NCI-H510A treated with DMSO at 0.1 percent for 48 hours (cell line): ENCODE measurements at regions not wholly inside any gene's neighbourhood (a gene's known extent, or its start where the extent isn't known, plus 50 kb on each side); places are given as distances from the start of the nearest gene placed in this dataset.

ENCODE experiments used
- DNase-seq: peaks from one replicate; lab custom pipeline; 2025; lab: John Stamatoyannopoulos, UW

DNA sequence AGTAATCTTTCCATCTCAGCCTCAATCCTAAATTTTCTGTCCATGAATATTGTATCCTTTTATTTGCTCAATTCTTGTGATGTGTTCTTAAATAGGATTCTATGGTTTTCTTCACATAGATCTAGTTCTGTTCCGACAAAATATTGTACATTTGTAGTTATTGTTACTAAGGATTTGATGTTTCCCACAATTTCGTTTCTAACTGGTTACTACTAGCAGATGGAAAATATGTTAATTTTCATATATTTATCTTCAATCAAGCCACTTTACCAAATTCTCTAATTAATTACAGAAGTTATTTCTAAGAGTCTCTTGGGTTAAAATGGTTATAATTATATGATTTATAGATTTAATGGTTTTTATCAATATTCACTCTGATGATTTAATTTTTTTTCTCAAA, 60.3 kb downstream of the SEC61B start:
- DNase-seq, result no peak

DNA sequence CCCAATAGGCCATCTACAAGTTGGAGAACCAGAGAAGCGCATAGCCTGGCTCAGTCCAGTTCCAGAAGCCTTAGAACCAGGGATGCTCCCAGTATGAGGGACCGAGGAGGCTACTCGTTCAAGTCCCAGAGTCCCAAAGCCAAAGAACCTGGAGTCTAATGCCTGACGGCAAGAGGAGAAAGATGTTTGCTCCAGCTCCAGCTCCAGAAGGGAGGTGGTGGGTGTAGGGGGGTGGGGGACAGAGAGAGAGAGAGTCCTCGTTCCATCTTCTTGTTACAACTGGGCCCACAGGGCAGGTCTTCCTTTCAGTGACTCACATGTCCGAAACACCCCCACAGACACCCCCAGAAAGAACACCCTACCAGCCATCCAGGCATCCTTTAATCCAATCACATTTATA, 63.9 kb downstream of the SEC61B start:
- DNase-seq, result no peak

DNA sequence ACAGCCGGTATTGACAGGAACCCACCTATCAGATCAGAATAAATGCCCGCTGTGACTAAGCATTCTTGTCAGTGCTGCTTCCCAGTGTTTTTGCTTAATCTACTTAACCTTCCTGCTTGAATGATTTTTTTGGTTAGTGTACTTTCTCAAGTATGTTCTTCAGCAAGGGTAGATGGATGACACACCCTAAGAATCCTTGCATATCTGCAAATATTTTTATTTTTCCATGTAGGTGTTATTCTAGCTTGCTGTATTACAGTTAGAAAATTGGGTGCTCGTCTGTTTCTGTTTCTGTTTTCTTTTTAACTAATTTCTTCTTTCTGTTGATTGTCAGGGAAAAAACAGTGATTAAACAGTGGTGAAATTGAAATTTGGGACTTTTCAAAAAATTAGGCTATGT, 64.5 kb downstream of the SEC61B start:
- no peak for DNase-seq

DNA sequence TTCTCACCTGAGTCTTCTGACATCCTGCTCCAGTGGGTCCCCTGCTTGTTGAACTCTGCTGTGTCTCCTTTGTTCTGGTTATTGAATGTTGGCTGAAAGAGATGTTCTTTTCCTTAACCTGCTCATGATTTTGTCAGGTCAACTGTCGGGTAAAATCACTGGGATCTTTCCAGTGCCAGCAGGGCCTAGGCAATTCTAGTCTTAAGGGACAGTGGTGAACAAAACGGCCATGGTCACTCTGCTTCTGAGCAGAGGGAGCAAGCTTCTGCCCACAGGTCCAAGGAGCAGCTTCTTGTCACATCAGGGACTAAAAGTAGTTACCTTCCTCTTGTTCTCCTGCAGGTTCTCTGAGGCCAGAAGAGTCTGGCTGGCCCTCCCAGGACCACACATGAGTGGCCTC, 65.6 kb downstream of the SEC61B start:
- DNase-seq, result no peak

DNA sequence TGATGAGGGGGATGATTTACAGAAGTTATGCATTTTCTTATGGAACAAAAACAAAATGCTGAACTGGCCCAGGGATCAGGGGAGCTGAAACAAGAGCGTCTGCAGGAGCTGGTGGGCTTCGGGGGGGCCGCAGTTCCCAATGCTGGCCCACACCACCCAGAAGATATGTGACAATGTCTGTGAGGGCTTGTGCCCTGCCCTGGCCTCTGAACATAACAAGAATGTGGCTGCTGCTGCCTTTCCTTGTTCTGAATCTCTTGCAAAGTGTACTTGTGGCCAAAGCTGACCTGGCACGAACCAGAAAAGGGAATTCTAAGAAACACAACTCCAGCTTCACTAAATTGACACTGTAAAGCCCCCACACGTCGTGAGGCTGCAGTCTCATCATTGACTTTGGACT, 66.7 kb downstream of the SEC61B start:
- no peak for DNase-seq

DNA sequence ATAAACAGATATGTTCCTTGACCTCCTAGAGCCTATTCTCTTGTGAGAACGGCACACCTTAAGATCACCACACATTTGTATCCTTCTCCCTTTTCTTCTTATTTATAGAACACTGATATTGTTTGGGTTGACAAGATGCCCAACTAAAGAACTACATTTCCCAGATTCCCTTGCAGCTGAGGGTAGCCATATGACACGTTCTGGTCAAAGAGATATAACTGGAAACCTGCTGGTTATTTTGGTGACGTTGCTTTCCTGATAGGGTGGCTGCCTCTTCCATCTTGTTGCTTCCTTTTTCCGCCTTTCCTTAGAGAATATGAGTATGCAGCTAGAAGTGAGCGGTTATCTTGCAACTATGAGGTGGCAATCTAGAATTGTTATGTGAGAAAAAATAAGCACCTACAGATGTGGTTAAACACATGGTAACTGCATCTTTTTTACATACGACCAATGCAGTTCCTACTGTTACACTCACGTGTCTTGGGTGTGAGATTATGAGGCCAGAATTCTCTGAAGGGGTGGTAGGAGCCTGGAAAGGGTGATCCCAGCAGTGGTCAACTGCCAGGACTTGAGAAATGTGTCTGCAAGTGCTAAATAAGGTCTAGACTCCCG, 72.9 kb downstream of the SEC61B start:
- no peak for DNase-seq

DNA sequence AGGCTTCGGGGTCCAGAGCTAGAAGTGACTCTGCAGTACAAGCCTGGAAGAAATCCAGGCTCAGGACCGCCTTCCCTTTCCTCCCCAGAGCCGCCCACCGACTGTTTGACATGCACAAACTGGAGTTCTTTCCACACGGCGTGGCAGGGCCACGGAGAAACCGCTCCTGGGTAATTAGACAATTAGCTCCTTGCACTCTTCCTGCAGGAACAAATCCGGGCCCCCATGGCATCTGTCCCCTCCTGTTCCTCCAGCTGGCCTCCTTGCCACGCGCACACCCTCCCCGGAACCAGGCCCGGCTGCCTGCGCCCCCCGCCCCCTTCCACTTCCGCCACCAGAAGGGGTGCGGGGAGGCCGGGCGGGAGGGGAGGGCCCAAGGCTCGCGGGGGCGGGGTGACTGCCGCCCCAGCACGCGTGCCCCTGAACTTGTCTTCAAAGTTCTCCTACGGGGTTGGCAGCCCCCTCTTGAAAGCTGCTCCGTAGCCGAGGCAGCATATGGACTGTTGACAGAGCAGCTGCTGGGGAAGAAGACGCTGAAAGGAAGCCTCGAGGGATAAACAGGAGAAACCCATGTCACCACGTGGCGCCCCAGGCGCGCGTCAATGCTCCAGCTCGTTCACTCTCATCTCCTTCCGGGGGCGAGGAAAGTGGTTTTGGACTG, 74.3 kb downstream of the SEC61B start:
- DNase-seq, result no peak

DNA sequence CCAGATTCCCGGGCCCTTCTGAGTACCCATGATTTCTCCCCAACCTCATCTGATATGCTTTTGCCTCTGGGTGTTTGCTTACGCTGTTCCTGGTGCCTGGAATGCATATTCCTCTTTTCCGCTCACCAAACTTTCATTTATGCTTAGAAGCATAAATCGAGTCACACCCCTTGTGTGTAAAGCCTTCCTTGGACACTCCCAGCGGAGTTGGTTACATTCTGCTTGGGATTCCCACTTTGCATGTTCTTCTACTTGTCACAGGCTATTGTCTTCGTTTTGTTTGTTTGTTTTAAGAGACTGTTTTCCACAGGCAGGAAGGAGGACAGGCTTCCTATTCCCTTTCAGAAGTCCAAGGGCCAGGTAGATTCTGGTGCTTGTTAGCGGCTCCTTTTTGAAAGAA, 76.5 kb downstream of the SEC61B start:
- no peak for DNase-seq

DNA sequence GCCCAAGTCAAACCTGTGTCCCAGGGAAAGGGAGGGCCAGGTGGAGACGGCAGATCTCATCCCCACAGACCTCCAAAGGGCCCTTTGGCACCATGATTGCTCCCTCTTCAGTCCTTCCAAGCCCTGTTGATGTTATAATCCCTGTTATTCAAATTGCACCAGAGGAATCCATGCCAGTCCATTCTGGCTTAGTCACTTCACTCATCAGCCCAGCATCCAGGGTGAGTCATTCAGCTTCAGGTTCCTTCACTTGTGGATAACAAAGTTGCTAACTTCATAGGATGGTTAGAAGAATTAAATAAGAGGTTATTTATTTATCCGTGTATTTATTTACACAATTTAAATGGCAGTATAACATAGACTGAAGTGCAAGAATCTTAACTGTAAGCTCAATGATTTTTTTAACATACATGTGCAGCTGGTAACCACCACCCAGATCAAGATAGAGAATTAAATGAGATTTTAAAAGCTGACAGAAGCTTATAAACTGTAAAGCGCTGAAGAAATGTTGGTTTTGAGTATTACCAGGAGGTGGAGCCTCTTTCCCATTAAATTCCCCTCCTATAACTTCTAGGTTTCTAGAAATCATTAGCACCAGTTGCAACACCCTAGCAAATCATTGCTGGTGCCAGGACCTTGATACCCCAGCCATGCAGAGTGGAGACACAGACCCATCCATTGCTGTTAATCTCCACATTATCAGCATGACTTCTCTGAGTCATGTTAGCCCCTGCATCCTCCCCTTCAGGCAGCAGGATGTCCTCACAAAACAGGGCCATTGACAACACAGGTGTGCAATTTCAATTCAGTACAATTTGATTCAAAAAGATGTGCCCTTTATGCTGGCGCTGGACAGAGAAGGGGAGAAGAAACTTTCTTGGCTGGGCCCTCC, 77.4 kb downstream of the SEC61B start:
- peak; percentile 9 for DNase-seq

DNA sequence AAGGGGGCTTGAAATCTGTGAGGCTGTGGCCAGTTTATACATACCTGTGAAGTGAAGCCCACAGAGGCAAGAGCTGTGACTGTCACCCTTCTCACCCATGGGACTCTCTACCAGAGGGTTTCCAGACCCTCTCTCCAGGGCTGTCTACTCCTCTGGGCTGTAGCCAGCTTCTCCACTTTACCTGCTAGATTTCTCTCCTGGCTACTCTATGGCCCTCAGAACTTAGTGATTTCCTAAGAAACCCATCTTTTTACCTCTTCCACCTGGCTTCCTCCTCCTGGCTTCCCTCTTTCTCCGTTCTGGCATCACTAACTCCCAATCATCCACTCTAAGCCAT, 78.0 kb downstream of the SEC61B start:
- DNase-seq, result no peak

DNA sequence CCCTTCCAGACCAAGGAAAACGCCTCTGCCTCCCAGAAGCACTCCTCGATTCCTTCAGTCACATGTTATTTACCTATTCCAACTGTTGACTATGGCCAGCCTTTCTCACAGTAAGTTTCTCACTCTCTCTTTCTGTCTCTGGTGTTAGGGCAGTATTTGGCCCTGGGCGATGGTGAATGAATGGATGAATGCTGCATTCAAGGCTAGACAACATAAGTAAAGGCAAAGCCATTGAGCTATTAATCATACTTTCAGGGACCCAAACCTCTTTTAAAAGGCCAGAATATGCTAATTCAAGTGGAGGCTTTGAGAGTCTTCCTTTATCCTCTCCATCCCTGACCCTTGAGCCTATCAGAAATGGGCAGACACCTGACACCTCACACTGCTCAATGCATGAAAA, 78.5 kb downstream of the SEC61B start:
- DNase-seq, result no peak

DNA sequence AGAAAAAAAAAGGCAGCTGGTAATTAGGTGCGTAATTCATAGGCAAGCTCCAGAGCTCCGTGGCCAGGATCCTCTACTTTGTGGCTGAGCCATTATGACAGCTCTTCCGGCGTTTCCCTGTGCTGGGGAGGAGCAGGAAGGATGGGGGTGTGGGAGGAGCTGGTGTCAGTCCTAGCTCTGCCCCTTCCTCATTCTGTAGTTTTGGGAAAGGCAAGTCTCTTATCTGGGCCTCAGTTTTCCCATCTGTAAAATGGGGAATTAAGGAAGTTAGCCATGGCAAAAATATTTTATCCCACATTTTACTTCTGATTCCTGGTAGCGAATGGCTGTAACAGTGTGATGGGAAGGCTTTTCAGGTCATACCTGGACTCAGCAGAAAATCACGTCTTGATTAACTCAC, 81.1 kb downstream of the SEC61B start:
- DNase-seq, result no peak

DNA sequence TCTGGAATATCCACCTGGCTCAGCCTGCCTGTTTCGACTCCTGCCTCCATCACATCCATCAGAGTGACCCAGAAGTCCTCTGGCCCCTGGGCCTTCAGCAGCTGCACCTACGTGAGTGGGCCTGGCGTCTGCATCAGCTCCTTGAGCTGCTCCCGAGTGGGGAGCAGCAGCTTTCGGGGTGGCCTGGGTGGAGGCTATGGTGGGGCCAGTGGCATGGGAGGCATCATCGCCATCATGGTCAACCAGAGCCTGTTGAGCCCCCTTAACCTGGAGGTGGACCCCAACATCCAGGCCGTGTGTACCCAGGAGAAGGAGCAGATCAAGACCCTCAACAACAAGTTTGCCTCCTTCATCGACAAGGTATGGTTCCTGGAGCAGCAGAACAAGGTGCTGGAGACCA, 83.0 kb downstream of the SEC61B start:
- DNase-seq, result no peak

DNA sequence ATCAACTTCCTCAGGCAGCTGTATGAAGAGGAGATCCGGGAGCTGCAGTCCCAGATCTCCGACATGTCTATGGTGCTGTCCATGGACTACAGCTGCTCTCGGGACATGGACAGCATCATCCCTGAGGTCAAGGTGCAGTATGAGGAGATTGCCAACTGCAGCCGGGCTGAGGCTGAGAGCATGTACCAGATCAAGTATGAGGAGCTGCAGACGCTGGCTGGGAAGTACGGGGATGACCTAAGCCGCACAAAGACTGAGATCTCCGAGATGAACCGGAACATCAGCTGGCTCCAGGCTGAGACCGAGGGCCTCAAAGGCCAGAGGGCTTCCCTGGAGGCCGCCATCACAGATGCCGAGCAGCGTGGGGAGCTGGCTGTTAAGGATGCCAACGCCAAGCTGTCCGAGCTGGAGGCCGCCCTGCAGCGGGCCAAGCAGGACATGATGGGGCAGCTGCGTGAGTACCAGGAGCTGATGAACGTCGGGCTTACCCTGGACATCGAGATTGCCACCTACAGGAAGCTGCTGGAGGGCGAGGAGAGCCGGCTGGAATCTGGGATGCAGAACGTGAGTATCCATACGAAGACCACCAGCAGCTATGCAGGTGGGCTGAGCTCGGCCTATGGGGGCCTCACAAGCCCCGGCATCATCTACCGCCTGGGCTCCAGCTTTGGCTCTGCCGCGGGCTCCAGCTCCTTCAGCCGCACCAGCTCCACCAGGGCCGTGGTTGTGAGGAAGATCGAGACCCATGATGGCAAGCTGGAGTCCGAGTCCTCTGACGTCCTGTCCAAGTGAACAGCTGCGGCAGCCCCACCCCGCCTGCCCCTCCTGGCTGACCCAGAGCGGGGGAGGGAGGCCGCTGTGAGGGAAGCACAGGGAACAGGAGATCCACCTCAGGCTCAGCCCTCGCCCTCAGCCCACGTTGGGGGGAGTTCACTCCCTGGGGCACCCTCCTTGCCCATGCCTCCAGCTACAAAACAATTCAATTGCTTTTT, 84.0 kb downstream of the SEC61B start:
- DNase-seq, result no peak

DNA sequence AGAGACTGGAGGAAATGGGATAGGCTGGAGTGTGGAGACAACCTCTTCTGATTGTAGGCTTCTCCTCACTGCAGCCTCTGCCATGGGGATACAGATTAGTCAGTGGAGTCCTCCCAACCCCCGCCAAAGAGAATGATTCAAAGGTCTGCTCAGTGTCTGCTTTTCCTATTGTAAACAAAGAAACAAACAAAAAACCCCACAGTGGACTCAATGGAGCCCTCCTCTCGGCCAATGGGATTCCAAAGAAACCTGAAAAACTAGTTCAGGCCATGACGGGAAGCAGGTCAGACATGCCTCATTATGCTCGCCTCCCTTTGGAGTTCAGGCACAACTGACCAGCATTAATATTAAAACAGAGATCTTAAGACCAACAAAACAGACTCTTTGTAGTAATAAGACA, 85.8 kb downstream of the SEC61B start:
- peak; percentile 48 for DNase-seq

DNA sequence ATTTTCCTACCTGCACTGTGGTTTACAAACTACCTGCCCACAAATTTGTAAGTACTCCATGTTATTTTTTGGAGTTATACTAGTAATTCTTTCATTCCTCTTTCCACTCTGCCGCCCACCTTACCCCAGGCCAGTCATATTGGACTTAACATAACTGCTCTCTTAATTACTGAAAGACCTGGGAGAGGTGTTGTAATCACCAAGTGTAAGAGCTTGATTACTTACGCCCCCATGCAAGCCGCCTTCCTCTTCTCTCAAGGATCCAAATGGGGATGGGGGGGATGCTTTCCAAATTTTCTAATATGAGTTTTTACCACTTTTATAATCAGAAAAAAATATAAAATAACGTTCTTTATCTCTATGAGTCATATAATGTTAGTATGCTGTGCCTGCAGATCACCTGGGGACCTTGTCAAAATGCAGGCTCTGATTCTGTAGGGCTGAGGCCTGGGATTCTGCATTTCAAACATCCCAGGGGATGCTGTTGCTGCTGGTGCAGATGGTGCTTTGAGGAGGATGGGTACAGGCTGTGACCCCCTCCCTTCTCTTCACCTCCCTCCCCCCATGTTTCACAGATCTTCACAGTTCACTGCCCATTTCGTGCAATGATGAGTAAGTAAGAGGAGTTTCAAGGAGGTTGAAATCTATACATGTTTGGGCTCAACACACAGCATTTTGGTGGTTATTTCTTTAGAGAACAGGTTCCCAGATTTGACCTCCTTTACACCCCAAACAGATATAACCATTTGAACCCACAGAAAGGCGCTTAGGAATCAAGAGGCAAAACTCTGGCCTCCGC, 87.3 kb downstream of the SEC61B start:
- no peak for DNase-seq

DNA sequence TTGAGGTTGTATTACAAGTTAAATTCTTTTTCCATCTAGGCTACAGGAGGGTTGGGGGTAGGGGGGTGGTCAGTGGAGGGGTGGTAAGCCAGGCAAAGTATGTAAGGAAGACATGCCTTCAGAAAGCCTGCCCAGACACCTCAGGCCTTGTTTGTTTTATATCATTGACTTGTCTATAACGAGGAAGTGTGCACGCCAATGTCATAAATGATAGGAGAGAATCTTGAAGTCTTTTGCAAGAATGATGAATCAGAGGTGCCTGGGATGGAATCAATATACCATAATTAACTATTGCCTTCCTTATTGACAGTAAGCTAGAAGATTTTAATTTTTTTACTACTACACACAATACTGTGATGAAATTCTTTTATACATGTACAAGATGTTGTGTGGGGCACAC, 90.7 kb downstream of the SEC61B start:
- DNase-seq, result no peak

DNA sequence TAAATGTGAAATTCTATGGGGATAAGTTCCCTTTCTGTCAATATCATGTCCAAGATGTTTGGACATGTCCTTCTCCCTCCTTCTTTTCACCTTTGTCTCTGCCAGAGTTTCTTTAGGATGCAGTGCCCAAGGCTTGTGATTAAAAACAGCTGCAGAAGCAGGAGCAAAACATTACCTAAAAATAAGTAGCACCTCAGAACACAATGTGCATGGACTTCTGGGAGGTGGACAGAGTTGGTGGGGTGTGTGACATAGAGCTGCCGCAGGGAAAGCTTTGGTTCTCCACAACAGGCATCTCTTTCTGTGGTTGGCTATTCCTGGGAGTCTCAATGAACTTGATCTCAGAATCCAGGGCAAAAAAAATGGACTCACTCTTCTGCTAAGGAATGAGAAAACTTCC, 97.0 kb downstream of the SEC61B start:
- DNase-seq, result no peak

DNA sequence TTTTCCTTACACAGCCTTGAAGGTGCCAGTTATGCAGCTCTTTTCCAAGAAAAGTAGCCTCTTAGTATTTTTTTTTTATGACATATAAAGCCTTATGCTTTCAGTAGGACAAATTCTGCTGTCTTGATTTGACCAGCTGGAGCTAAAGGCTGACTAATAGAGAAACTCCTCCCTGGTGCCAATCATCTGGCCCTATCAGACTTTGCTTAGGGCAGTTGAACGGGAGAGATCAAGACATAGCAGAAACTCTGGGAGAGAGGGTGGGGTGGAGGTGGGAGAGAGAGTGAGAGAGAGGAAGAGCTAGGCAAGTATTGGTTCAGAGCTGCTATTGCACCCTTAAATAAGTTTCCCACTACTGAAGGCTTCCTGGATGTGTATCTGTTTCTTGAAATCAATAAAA, 100.2 kb downstream of the SEC61B start:
- DNase-seq, result no peak

DNA sequence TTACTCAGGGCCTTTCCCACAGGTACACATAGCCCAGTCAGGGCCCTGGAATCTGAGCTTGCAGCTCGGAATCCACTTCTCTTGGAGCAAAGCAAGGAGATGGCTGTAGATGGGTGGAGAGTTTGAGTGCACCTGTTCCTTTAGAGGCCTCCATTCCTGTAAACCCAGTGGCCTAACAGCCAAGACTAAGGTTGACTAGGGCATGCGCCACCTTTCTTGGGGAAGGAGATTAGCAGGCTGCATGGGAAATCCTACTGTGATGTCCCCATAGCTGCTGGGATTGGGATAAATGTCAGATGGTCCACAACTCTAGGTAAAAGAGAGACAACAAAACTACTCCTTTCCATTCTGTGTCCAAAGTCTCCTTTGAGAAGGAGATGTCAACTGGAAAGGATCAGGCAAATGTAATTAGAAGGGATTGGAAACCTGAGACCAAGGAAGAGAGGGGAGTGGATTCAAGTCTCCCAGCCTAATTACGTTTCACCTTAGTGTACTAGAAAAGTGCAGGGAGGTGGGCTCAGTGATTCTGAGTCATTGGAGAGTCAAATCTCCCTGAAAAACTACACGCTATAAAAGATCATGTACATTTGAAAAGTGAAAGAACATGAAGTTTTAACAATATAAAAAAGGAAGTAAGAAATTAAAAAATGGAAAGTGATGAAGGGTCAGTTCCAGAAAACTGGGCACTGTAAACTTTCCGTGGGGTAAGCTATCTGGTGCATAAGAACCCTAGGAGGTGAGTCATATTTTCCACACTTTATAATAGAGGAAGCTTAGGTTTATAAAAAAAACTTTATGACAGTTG, 104.2 kb downstream of the SEC61B start:
- no peak for DNase-seq

DNA sequence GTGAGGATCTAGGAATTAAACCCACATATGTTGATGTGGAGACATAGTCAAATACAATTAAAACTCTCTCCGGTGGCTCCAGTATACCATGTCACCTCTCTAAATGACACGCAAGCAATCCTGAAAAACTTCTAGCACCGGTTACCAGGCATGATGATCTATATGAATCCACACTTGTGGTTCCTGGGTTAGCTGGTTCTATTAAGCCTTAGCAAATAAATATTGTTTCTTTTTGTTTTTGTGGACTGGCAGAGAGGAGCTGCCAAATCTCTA, 104.8 kb downstream of the SEC61B start:
- DNase-seq, result no peak
